ENCODE measurements at regions not wholly inside any gene's neighbourhood (a gene's known extent, or its start where the extent isn't known, plus 50 kb on each side); places are given as distances from the start of the nearest gene placed in this dataset.
"Not testable (repeated sequence)": the region's sequence is repeated elsewhere in the genome, so short reads cannot be mapped to it uniquely, and the experiment has no call there.

DNA sequence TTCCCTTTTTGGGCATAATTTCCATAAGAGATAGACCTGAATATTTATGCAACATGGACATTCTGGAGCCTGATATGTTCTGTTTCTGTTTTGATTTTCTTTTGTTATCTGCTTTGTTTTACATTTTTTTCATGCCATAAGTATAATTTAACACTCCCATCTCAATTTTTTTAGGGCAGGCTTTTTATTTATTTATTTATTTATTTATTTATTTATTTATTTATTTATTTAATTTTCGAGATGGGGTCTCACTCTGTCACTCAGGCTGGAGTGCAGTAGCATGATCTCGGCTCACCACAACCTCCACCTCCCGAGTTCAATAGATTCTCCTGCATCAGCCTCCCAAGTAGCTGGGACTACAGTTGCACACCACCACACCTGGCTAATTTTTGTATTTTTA, 427.6 kb downstream of the ZNF804A start:
- TF ChIP-seq, protein P1, sequence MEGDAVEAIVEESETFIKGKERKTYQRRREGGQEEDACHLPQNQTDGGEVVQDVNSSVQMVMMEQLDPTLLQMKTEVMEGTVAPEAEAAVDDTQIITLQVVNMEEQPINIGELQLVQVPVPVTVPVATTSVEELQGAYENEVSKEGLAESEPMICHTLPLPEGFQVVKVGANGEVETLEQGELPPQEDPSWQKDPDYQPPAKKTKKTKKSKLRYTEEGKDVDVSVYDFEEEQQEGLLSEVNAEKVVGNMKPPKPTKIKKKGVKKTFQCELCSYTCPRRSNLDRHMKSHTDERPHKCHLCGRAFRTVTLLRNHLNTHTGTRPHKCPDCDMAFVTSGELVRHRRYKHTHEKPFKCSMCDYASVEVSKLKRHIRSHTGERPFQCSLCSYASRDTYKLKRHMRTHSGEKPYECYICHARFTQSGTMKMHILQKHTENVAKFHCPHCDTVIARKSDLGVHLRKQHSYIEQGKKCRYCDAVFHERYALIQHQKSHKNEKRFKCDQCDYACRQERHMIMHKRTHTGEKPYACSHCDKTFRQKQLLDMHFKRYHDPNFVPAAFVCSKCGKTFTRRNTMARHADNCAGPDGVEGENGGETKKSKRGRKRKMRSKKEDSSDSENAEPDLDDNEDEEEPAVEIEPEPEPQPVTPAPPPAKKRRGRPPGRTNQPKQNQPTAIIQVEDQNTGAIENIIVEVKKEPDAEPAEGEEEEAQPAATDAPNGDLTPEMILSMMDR (IDR thresholded peaks at IDR 0.05) = not testable (repeated sequence)
- not testable (repeated sequence) for TF ChIP-seq POLR2A (IDR thresholded peaks at IDR 0.05)
